ENCODE measurements at regions not wholly inside any gene's neighbourhood (a gene's known extent, or its start where the extent isn't known, plus 50 kb on each side); places are given as distances from the start of the nearest gene placed in this dataset.

GRCh38 chr2:56128235-56128634 lies 55.6 kb upstream of the CCDC85A start:
- RAD21 ChIA-PET (ENCODE audit: unreplicated experiment): interaction anchor here (0.7 kb wide), 1 partner anchor 357 kb away, joined by 3 read pairs; no protein-coding TSS in a partner anchor
- CTCF ChIA-PET: interaction anchor here (1.5 kb wide), 1 partner anchor 356 kb away, joined by 5 read pairs; no protein-coding TSS in a partner anchor
- DNase-seq (ENCODE audit: low read depth, low spot score) (no peak), FAIRE-seq (no peak), ATAC-seq (no peak)
- H4K20me1 ChIP-seq (ENCODE audit: control insufficient read depth, insufficient read depth): no peaks in the 10 kb centered on the region
- TF ChIP-seq CEBPZ (IDR thresholded peaks at IDR 0.05; ENCODE audit: low read depth, low read length) (no peak), JUNB (IDR thresholded peaks at IDR 0.05) (no peak), TARDBP (IDR thresholded peaks at IDR 0.05; ENCODE audit: borderline replicate concordance) (no peak), KAT2A (conservative IDR thresholded peaks at IDR 0.05; ENCODE audit: control insufficient read depth, low read depth, low read length) (no peak), PAX8 (IDR thresholded peaks at IDR 0.05) (no peak), ELK1 (IDR thresholded peaks at IDR 0.05; ENCODE audit: low read depth, low read length) (no peak), POLR2AphosphoS5 (IDR thresholded peaks at IDR 0.05; ENCODE audit: low read length) (no peak), ZBED1 (IDR thresholded peaks at IDR 0.05; ENCODE audit: borderline replicate concordance) (no peak), ETV6 (conservative IDR thresholded peaks at IDR 0.05 in 1 of 2, IDR thresholded peaks at IDR 0.05 in 1 of 2; ENCODE audit: borderline replicate concordance in 1 of 2, low read depth in 1 of 2) (no peak)
- WGBS (ENCODE audit: insufficient coverage, insufficient replicate concordance, low lambda C conversion rate, missing lambda C conversion rate): 59% methylated on average over 3 of the region's 3 CpGs
- POLR2A ChIA-PET: interaction anchor here (0.8 kb wide), 1 partner anchor 1425 kb away, joined by 3 read pairs; no protein-coding TSS in a partner anchor
- intact Hi-C loops (cut with micrococcal nuclease; ENCODE audit: unreplicated experiment) (no loop called here), in situ Hi-C loops (cut with MboI) (no loop called here)
- H2AFZ ChIP-seq (ENCODE audit: control insufficient read depth, low read depth, low read length): no peak overlapping the region
- no peaks in the 10 kb centered on the region for H3K27me3 ChIP-seq (replicated peaks in 1 of 2; ENCODE audit: control insufficient read depth in 2 of 2, insufficient read depth in 2 of 2, low read length in 1 of 2)
- no peaks in the 10 kb centered on the region for H3K36me3 ChIP-seq (ENCODE audit: control insufficient read depth in 2 of 2, insufficient read depth in 2 of 2, low read length in 1 of 2)
- no peak overlapping the region for H3K4me2 ChIP-seq (ENCODE audit: control insufficient read depth, insufficient read depth)
- H3K27ac ChIP-seq (ENCODE audit: control insufficient read depth, insufficient read depth): no peak overlapping the region
- SMC1A ChIA-PET (ENCODE audit: uncharacterized antibody, unreplicated experiment): no interaction called here
- no peaks in the 10 kb centered on the region for H3K4me1 ChIP-seq (ENCODE audit: control insufficient read depth, insufficient read depth, low read length)
- H3K9me3 ChIP-seq (replicated peaks; ENCODE audit: control insufficient read depth, insufficient read depth, low read length): no peaks in the 10 kb centered on the region
- H3K79me2 ChIP-seq (ENCODE audit: control insufficient read depth, insufficient read depth, low read length): no peaks in the 10 kb centered on the region
- no peak overlapping the region for H3K9ac ChIP-seq (ENCODE audit: control insufficient read depth, insufficient read depth, low read length)
- BruUV-seq (replicated peaks): no TSS peak
- H3K4me3 ChIP-seq: no peak overlapping the region

Data from GM12878 (cell line).